ENCODE measurements at regions not wholly inside any gene's neighbourhood (a gene's known extent, or its start where the extent isn't known, plus 50 kb on each side); places are given as distances from the start of the nearest gene placed in this dataset.

- no peak for TF ChIP-seq CTCF (IDR thresholded peaks at IDR 0.05 in 4 of 5, conservative IDR thresholded peaks at IDR 0.05 in 1 of 5)
- TF ChIP-seq POLR2A (IDR thresholded peaks at IDR 0.05) = no peak
Observed at GRCh38 chr2:15691586-15692310, 100.1 kb downstream of the DDX1 start.
